ENCODE measurements at regions not wholly inside any gene's neighbourhood (a gene's known extent, or its start where the extent isn't known, plus 50 kb on each side); places are given as distances from the start of the nearest gene placed in this dataset.
"Not testable (repeated sequence)": the region's sequence is repeated elsewhere in the genome, so short reads cannot be mapped to it uniquely, and the experiment has no call there.

DNA sequence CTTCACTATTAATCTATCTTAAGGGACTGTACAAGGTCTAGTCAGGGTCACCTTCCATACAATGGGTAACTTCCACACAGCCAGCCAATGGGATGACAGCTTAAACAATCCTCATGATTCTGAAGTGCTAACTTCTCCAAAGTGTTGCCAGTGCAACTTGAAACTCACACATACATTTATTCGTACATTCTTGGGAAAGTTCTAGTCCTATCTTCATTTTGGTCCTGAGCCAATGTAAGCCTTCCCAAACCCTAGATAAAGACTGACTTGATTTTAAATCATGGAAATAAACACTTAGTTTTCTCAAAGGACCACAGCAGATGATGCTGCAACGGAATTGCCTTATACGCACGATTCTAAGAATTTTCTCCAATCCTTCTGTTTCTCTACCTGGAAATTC, 117.5 kb upstream of the COL1A2 start:
- DNase-seq, result no peak

DNA sequence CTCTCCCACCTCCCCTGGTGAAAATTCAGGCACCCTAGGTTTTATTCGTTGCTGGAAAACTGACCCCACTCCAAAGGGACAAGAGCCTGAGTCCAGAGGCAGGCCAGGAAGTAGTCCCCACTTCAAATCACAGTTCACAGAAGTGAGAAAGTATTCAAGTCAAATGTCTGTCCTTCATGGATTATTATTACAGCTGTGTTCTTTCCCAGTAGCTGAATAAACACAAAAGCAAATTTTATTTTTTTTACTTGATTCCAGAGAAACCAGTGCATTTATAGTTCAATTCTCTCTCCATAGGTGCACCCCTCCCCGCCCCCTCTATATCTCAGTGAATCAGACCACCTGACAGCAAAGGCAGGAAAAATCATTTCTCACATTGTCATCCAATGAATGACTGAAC, 113.8 kb upstream of the COL1A2 start:
- no peak for DNase-seq

DNA sequence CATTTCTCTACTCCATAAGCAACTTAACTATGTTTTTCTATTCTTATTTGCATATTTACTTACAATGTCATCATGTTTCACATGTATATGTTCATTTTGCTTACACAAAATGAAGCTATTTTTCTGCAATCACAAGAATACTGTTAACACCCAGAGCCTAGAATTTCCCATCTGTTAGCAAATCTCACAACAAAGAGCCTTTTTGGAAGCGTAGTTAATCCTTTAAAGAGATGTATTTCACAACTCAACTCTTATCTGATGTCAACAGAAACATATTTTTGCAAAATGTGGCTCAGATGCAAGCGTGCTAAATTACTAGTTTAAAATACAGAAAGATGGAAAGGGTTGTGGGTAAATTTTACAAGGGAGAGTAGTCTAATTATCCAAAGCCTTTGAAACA, 110.6 kb upstream of the COL1A2 start:
- no peak for DNase-seq

DNA sequence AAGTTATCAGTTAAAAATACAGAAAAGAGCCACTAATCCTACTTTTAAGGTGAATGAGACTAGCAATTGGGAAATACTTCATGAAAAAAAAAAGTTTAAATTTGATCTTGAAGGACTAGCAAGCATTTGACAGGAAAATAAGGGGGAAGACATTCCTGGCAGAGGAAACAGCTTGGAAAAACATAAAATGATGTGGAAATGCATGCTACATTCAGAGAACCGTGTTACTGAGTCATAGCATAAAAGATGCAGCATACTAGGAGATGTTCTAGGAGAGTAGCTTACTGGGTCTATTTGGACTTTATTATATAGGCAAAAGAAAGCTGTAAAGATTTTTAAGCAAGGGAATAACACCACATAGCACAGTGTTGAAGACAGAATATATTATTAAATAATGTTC, 108.6 kb upstream of the COL1A2 start:
- DNase-seq, result no peak

DNA sequence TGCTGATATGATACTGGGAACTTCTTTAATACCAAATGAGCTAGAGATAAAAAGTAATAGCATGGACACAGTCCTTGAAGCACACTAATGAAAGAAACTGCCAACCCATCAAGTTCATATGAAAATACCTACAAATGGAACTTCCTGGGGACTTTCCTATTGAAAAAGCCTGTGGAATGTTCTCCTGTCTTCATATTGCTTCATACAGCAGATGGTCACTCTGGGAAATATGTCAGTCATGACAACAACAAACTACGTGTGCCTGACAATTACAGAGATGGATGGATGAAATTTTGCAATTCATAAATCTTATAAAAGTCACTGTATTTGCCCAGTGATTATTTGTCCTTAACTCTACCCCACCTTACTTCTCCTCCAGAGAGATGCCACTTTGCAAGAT, 106.6 kb upstream of the COL1A2 start:
- no peak for DNase-seq

DNA sequence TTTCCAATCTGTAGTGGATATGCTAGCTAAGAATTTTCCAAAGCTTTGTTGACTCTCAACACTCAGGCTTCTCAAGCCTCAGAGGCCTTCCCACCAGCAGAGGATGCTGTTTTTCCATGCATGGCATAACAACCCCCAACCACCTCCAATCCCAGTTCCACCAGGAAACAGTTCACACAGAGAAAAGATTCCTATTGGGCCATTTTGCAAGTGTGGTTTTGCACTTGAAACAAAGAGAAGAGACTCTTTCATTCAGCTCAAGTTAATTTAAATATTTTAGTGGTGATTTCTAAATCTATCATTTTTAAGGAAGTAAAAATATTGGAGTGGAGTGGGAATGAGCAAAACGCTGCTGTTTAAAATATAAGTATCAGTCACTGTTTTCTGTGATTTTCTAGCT, 105.6 kb upstream of the COL1A2 start:
- DNase-seq, result no peak

DNA sequence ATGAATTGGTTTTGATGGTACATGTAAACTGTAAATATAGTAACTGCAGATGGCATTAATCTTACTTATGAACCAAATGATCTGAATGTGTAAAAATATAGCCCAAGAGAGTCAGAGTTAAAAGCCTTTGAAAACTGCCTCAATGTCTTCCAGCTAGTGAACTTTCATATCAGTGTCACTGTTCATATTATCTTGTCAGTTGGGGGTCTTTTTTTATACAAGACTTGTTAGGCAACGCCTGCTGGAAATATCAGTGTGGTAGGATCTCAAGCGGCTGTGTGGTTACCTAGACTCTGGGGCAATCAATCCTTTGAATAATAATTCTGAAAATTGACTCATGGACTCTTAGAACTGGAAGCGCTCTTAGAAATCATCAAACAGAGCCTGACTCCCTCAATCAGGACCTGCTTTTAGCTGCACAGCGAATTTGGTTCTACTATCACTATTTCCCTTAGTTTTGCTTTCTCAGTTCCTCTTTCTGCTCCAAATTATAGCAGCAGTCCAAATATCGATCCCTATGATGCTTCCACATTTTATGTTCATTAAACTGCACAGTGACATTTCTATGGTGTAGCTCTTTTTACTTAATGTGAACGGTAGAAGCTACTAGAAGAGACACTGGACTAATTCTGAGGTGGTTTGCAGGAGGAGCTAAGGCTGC, 100.1 kb upstream of the COL1A2 start:
- no peak for DNase-seq

DNA sequence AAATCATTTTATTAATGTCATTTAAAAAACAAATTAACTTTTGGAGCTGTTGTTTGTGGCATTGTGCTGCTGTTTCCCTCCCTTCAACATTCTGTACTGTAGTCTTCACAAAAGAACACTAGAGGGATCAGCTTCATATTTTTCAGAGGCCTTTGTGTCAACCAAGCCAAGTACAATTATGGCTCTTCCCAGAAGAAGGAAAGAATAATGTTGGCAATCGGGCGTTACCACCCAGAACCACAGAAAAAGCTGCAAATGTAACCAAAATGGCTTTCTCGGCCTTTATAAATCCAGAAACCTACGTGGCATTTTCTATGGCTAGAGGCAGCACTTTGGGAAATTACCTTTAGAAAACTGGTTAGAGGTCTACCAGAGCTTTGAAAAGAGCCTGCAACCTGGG, 98.8 kb upstream of the COL1A2 start:
- no peak for DNase-seq

DNA sequence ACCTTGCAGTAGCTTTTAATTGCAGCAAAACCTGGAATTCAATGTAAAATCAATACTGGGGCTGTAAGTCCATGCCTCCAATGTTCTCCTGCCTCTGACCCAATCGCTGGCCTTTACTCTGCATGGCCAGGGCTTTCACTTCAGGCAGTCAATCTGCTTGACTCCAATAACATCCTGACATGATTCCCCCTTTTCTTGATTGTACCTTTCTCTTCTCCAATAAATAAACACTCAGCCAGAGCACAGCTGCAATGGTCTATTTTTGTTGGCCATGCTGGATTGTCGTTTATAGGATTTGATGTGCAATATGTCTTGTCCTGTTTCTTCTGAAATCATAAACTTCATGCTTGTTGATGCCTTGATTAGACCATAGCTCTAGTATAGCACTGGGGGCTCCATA, 97.8 kb upstream of the COL1A2 start:
- DNase-seq, result no peak

DNA sequence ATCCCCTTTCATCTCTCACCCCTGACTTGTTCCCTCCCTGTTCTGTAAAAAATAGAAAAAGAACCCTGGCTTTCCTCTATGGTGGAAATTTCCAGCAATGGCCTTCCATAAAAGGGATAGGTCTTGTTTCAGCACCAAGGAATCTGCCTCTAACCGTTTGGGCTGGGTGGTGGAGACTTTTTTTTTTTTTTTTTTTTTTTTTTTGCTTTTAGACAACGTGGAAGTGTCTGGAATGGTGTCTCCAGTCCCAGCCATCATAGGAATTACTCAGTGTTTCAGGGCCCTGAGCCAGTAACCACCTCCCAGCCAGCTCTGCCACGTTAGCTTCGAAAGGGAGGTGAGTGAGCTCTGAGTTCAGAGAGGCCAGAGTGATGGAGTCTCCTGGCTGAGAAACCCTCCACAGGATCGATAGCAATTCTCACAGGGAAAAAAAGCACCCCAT, 97.3 kb upstream of the COL1A2 start:
- no peak for DNase-seq

DNA sequence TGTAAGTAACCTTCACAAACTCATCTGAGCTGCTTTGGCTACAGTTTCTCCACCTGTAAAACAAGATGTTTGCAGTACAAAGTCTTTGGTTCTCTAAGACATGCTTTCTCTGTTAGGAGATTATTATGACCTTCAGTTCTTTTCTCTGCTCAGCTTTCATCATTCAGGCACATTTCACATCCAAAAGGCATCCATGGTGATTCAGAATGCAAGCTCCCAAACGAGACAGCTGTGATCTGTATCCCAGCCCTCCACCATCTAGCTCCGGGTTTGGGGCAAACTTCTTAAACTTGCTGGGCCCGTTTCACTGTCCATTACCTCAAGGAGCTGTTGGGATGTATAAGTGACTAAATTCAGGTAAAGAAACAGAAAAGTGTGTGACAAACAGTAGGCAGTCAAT, 95.8 kb upstream of the COL1A2 start:
- no peak for DNase-seq

DNA sequence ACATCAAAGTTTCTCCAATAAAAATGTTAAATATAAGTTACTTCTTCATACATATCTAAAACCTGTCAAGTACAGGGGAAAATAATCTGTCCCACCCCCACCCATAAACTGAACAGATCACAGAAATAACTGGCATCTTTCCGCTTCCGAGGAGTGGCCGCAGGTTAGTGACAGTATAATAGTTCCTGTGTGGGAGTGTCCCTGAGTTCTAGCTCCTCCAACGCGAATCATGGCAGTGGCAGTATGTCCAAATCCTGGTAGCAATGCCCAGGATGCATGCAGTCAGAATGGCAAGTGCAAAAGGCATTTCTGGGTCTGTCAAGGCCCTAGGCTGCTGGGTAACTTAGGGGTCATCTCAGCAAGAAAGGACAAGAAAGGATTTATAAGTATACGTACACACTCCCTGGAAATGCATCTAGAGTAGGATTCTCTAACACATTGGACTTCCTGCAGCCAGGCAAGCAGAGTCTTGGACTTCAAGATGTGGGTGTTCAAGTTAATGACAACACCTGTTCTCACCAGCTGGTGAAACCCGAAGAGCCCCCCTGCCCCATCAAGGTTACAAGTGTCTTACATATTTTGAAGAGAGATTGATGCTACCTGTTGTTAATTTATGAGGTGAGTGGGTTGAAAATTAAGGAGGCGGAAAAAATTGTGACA, 94.4 kb upstream of the COL1A2 start:
- no peak for DNase-seq

DNA sequence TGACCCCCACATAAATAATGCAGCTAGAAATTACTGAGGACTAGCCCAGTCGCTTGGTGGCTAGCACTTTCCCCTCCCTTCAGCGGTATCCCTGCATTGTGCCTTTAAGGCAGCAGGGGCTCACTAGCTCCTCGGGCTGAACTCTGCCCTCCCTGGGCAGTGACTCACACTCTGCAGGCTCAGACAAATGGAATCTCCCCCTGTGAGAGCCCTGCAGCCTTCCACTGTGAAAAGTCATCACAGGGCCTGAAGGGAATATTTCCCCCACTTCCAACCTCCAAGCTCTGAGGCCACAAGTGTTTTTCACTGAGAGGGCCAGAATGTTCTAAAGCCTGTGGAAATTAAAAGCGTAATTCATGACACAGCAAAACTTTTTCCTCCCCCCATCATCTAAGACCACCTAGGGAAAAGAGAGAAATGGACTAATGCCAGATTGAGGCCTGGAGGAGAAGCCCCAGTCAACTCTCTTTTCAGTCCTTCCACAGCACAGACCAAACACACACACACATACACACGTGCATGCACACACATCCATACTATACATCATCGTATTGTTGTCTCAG, 93.6 kb upstream of the COL1A2 start:
- DNase-seq, result no peak

DNA sequence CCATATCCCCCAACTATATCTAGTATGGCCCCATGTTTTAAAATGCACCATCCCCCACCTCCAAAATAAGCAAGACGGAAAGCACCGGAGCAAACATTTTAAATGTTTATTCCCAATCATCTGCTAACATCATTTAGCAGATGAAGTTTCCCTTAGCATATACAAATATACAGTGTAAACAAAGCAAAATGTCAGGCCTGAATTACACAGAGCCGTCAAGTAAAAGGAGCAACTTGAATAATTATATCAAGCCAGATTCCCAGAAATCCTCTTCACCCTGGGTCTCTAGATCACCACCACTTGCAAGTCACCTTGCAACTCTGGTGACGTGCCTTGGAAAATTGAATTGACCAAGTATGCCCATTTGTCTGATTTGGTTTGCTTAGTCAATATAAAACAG, 91.6 kb upstream of the COL1A2 start:
- DNase-seq, result no peak

DNA sequence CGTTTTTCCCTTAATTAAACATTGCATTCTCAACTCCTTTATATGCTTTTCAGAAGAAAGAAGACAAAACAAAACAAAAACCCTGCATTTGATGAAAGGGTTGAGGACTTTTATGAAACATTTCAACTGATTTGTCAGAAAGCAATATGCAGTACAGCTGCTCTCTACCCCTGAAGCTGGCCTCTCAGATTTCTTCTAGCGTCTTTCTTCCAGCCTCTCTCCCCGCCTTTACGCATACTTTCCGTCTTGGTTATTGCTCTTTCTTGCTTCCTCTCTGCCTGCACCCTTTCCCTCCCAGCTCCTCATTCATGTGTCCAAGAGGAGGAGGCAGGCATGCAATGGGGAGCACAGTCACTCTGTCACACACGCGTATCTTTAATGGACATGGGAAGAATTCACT, 91.0 kb upstream of the COL1A2 start:
- DNase-seq, result no peak

DNA sequence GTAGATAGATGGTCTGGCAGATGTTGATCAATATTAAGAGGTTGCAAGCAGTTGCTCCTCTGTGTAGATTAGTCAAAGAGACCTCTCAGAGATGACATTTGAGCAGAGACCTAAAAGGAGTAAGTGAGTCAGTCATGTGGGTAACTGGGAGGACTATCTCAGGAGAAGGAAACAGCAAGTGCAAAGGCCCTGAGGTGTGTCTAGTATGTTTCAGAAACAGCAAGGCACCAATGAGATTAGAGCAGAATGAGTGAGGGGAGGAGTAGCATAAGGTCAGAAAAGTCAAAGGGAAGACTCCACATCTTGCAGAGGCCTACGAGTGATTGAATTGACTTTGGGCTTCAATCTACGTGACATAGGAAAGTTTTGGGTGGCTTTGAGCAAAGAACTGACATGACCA, 89.8 kb upstream of the COL1A2 start:
- no peak for DNase-seq

DNA sequence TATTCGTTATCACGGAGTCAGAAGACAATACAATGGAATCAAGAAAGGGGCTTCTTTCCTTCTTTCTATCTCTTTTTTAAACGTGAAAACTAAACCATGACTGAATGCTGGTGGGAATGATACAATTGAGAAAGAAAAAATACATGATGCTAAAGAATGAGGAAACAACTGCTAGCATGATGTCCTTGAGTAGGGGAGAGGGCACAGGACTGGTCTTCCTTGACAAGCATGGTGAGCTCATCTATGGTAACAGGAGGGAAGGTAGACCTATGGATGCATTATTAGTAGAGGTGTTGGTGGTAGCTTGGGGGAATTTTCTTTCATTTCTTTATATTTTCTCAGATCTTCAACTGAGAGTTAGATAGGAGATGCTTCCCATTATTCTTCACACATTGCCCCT, 88.9 kb upstream of the COL1A2 start:
- DNase-seq, result no peak

DNA sequence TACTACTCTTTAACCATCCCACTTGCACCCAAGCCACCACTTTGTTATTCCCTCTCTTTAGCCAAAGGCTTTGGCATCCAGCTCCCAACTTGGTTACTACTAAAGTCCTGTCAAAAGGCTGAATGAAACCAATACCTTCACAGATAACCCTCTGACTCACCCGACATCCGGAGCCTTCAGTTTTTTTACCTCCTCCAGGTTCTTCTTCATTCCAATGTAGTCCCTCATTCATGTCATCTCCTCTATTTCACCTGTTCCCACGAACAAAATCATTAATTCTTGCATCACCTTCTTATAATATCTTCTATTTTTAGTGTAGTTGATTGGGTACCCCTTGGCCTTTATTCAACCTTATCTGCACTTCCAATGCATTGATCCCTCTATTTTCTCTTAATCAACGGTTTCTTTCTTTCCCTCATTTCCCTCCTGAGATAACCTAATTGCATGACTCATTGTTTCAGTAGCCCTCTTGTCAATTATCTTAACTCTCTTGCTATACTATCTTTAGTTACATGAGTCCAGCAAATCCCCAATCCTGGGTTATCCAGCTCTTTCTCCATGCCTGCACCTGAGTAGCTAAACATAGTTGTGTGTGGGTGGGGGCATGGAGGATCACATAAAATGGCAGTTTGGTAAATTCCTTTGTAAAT, 87.2 kb upstream of the COL1A2 start:
- no peak for DNase-seq

DNA sequence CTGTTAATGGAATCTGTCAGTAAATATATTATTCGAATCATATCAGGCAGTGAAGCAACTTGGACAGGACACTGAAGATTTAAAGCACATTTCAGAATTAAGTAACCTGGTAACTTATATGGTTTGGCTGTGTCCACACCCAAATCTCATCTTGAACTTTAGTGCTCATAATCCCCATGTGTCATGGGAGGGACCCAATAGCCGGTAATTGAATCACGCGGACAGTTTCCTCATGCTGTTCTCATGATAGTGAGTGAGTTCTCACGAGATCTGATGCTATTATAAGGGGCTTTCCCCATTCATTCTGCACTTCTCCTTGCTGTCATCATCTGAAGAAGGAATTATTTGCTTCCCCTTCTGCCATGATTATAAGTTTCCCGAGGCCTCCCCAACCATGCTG, 83.2 kb upstream of the COL1A2 start:
- DNase-seq, result no peak

DNA sequence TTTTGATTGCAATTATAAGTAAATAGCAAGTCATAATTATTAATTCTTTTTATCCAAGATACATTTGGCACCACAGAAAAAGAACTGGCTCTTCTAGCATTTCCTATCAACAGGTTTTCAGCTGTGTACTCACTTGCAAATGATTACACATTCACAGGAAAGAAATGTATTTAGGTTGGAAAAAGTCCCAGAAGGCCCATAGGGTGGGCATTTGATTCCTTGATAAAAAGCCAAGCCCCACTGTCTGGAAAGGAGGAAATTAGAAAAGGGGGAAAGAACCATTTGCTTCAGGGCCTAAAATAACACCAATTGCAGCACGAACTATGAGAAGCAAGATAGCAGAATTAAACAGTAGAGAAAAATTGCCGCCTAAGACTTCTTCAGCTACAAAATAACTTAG, 80.8 kb upstream of the COL1A2 start:
- no peak for DNase-seq

DNA sequence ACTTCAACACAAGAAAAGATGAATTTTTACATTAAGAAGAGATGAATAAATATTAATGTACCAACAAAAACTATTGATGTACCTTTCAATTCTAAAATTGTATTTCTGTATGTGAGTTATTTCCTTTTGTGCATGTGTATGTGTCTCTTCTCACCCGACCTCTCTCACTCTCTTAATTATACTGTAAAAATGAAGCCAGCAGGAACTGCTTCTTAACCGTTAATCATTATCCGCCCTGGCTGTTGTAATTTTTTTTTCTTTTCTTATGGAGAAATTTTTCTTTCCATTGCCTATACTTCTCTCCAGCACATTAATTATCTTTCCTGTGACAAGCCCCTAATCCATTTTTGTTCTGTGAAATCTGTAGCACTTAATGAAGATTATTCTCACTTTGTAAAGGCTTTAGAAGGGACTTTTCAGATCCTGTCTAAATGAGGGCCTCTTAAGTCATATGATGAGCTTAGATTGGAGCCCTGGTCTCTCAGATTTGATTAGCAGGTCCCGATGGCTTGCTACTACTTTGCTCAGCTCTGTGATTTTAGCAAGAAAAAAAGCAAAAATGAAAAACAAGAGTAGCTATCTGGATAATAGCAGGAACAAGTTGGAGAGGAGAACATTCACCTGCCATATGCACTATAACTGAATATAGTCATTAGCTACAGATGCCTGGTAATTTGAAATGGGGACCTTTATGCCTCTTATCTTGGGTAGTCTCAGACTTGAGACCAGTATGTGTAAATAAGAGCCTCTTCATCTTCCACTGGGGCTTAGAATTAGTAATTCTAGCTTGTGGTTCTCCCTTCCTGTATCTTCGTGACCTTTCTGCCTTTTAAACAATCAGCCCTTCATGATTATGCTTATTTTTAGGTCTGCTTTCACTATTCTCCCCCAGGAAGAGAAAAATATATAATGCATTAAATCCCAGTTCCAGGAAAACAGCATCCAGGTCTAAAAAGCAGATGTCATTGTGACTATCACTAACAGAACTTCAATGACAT, 80.0 kb upstream of the COL1A2 start:
- DNase-seq, result no peak

DNA sequence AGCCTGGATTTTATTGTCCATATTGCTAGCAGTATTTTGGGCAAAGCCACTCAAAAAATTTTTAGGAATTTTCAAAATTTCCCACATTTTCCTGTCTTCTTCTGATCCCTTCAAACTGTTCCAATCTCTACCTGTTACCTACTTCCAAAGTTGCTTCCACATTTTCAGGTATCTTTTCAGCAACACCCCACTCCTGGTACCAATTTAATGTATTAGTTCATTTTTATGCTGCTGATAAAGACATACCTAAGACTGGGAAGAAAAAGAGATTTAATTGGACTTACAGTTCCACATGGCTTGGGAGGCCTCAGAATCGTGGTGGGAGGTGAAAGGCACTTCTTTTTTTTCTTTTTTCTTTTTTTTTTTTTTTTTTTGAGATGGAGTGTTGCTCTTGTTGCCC, 73.6 kb upstream of the COL1A2 start:
- not testable (repeated sequence) for DNase-seq

DNA sequence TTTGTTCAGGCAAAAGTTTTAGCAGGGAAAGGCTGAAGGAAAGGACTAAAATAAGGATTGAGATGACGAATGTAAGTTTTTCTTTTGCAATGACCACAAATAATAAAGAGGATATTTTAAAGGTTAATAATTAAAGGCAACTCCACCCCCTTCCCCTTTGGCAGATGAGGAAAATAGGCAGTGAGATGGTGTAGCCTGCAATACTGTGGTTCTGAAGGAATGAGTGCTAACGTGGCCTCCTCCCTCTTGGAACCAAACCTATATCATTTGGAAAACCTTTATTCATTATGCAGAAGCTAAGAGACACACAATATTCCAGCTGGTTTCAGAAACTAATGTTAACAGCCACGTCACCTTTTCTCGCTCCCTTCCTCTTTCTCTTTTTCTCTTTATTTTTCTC, 70.9 kb upstream of the COL1A2 start:
- DNase-seq, result no peak
